ENCODE measurements at regions not wholly inside any gene's neighbourhood (a gene's known extent, or its start where the extent isn't known, plus 50 kb on each side); places are given as distances from the start of the nearest gene placed in this dataset.

DNA sequence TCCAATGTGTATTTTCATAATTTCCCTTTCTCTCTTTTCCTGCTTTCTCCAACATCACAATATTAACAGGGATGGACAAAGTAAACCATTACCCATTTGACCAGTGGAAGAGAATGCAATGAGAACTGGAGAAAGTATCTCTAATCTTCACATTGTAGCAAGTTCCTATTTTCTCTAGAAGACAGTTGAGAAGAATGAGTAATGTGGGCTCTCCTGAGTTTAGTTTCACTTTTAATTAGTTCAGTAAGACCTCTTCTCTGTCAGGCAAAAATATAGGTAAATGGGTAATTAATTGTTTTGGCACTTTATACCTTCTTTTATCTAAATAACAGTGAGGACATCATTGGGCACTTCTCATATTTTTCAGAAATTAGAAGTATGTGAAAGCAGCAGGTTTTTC, 602.0 kb downstream of the GLUD2 start:
- Histone ChIP-seq H3K9ac (ENCODE audit: low read length) (no peak overlapping the region), H3F3A (ENCODE audit: insufficient read depth, low read length) (no peaks in the 10 kb centered on the region), H3K4me2 (ENCODE audit: low read depth, low read length) (no peak overlapping the region), H3K79me2 (ENCODE audit: low read length) (no peaks in the 10 kb centered on the region), H3K9me3 (replicated peaks; ENCODE audit: insufficient read depth, low read length) (no peaks in the 10 kb centered on the region), H3K4me3 (ENCODE audit: low read length) (no peak overlapping the region), H3K4me1 (ENCODE audit: low read length) (no peaks in the 10 kb centered on the region), H3K9me2 (replicated peaks; ENCODE audit: insufficient read depth, low read length) (no peaks in the 10 kb centered on the region), H3K27me3 (replicated peaks; ENCODE audit: insufficient read depth, low read length) (no peaks in the 10 kb centered on the region), H4K20me1 (ENCODE audit: insufficient read depth, low read length) (no peaks in the 10 kb centered on the region), H3K27ac (ENCODE audit: low read length) (no peak overlapping the region), H3K36me3 (replicated peaks; ENCODE audit: insufficient read depth, low read length) (no peaks in the 10 kb centered on the region), H2AFZ (ENCODE audit: low read length) (no peak overlapping the region)
- peak; percentile 18 for DNase-seq
- TF ChIP-seq EZH2 (optimal IDR thresholded peaks at IDR 0.05; ENCODE audit: low read depth, low read length) (no peak), EZH2phosphoT487 (IDR thresholded peaks at IDR 0.05; ENCODE audit: low read length) (no peak)
- TF ChIP-seq, protein P1, sequence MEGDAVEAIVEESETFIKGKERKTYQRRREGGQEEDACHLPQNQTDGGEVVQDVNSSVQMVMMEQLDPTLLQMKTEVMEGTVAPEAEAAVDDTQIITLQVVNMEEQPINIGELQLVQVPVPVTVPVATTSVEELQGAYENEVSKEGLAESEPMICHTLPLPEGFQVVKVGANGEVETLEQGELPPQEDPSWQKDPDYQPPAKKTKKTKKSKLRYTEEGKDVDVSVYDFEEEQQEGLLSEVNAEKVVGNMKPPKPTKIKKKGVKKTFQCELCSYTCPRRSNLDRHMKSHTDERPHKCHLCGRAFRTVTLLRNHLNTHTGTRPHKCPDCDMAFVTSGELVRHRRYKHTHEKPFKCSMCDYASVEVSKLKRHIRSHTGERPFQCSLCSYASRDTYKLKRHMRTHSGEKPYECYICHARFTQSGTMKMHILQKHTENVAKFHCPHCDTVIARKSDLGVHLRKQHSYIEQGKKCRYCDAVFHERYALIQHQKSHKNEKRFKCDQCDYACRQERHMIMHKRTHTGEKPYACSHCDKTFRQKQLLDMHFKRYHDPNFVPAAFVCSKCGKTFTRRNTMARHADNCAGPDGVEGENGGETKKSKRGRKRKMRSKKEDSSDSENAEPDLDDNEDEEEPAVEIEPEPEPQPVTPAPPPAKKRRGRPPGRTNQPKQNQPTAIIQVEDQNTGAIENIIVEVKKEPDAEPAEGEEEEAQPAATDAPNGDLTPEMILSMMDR (IDR thresholded peaks at IDR 0.05; ENCODE audit: low read length): no peak

DNA sequence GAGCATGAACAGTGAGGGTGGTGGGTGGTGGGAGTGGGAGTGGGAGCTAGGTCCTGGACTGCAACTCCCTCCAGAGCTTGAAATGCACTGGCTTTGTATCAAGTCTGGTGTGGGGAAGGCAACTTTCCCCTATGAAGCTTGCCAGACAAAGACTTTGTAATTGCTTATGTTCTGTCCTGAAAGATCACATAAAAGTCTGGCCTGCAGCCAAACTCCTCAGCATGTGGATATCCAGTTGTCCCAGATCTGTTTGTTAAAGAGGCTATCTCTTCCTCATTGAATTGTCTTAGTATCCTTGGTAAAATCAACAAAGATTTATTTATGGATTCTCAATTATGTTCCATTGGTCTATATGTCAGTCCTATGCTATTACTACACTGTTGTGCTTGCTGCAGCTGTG, 607.9 kb downstream of the GLUD2 start:
- Histone ChIP-seq H3K4me2 (ENCODE audit: low read depth, low read length) (no peak overlapping the region), H3K9ac (ENCODE audit: low read length) (no peak overlapping the region), H3K79me2 (ENCODE audit: low read length) (no peaks in the 10 kb centered on the region), H3K27me3 (replicated peaks; ENCODE audit: insufficient read depth, low read length) (no peaks in the 10 kb centered on the region), H3K36me3 (replicated peaks; ENCODE audit: insufficient read depth, low read length) (no peaks in the 10 kb centered on the region), H2AFZ (ENCODE audit: low read length) (no peak overlapping the region), H3K27ac (ENCODE audit: low read length) (no peak overlapping the region), H3K4me3 (ENCODE audit: low read length) (no peak overlapping the region), H3K9me3 (replicated peaks; ENCODE audit: insufficient read depth, low read length) (no peaks in the 10 kb centered on the region), H3K9me2 (replicated peaks; ENCODE audit: insufficient read depth, low read length) (no peaks in the 10 kb centered on the region), H3K4me1 (ENCODE audit: low read length) (no peaks in the 10 kb centered on the region), H4K20me1 (ENCODE audit: insufficient read depth, low read length) (no peaks in the 10 kb centered on the region), H3F3A (ENCODE audit: insufficient read depth, low read length) (no peaks in the 10 kb centered on the region)
- no peak for DNase-seq
- TF ChIP-seq, protein P1 (IDR thresholded peaks at IDR 0.05; ENCODE audit: low read length): no peak
- TF ChIP-seq EZH2 (optimal IDR thresholded peaks at IDR 0.05; ENCODE audit: low read depth, low read length) (no peak), EZH2phosphoT487 (IDR thresholded peaks at IDR 0.05; ENCODE audit: low read length) (no peak)

DNA sequence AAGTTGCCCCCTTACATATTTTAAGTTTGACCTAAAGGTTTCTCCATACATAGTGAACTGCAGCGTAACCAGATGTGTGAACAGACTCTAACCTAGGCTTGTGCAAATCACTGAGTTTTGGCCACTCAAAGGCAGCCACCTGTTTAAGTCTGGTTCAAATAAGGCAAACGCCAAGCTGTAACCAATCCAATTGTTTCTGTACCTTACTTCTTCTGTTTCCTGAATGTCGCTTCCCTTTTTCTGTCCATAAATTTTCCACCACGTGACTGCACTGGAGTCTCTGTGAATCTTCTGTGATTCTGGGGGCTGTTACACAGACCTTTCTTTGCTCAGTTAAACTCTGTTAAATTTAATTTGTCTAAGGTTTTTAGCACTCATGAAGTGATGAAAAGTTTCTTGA, 618.8 kb downstream of the GLUD2 start:
- H3K4me3 ChIP-seq (ENCODE audit: low read length): no peak overlapping the region

More for the DNA sequence above, 618.8 kb downstream of the GLUD2 start:
- DNase-seq: no peak
- Histone ChIP-seq H3K27me3 (replicated peaks; ENCODE audit: insufficient read depth, low read length) (no peaks in the 10 kb centered on the region), H3K4me2 (ENCODE audit: low read depth, low read length) (no peak overlapping the region), H3F3A (ENCODE audit: insufficient read depth, low read length) (no peaks in the 10 kb centered on the region), H3K36me3 (replicated peaks; ENCODE audit: insufficient read depth, low read length) (no peaks in the 10 kb centered on the region), H2AFZ (ENCODE audit: low read length) (no peak overlapping the region), H3K9me3 (replicated peaks; ENCODE audit: insufficient read depth, low read length) (no peaks in the 10 kb centered on the region), H3K27ac (ENCODE audit: low read length) (no peak overlapping the region), H3K9me2 (replicated peaks; ENCODE audit: insufficient read depth, low read length) (no peaks in the 10 kb centered on the region), H3K4me1 (ENCODE audit: low read length) (no peaks in the 10 kb centered on the region), H4K20me1 (ENCODE audit: insufficient read depth, low read length) (no peaks in the 10 kb centered on the region), H3K9ac (ENCODE audit: low read length) (no peak overlapping the region), H3K79me2 (ENCODE audit: low read length) (no peaks in the 10 kb centered on the region)
- TF ChIP-seq EZH2 (optimal IDR thresholded peaks at IDR 0.05; ENCODE audit: low read depth, low read length): no peak
- TF ChIP-seq EZH2phosphoT487 (IDR thresholded peaks at IDR 0.05; ENCODE audit: low read length): no peak
- TF ChIP-seq, protein P1 (IDR thresholded peaks at IDR 0.05; ENCODE audit: low read length): no peak
